Nephron progenitor cell (in vitro differentiated cells): ENCODE measurements at regions not wholly inside any gene's neighbourhood (a gene's known extent, or its start where the extent isn't known, plus 50 kb on each side); places are given as distances from the start of the nearest gene placed in this dataset.

Experiments used
- DNase-seq: peaks from one replicate; pipeline ENCODE4 v3.0.0; 2021
- H3K27ac Mint-ChIP-seq: 2 replicates; pipeline ENCODE4 v1.8.0; 2021; ENCODE audit warnings: mild to moderate bottlenecking, moderate library complexity, mixed read lengths
- H3K27me3 Mint-ChIP-seq: 2 replicates; pipeline ENCODE4 v1.8.0; 2021; ENCODE audit warnings: mild to moderate bottlenecking, low read depth, mixed read lengths; ENCODE audit not compliant: poor library complexity
- H3K36me3 Mint-ChIP-seq: 2 replicates; pipeline ENCODE4 v1.8.0; 2021; ENCODE audit warnings: low read depth, mixed read lengths
- H3K4me1 Mint-ChIP-seq: 2 replicates; pipeline ENCODE4 v1.8.0; 2021; ENCODE audit warnings: mixed read lengths
- H3K4me3 Mint-ChIP-seq: 2 replicates; pipeline ENCODE4 v1.8.0; 2021; ENCODE audit warnings: mild to moderate bottlenecking, moderate library complexity, mixed read lengths
- H3K9me3 Mint-ChIP-seq: 2 replicates; pipeline ENCODE4 v1.8.0; 2021; ENCODE audit warnings: mild to moderate bottlenecking, moderate library complexity, mixed read lengths
- CTCF ChIP-seq: fragments of 200-600 bp; sonication (generic); IDR thresholded peaks from 2 replicates; pipeline ENCODE4 v1.5.0; 2021; ENCODE audit warnings: antibody characterized with exemption

- peaks cover 59% of the 10 kb centered on the region for H3K4me1 Mint-ChIP-seq
- no peaks in the 10 kb centered on the region for H3K9me3 Mint-ChIP-seq
- H3K4me3 Mint-ChIP-seq: peak overlapping the region; percentile 68
- peak; percentile 15 for DNase-seq
- no peaks in the 10 kb centered on the region for H3K27me3 Mint-ChIP-seq
- H3K27ac Mint-ChIP-seq: no peak overlapping the region
- no peak for TF ChIP-seq CTCF
- H3K36me3 Mint-ChIP-seq: no peaks in the 10 kb centered on the region
These were observed 200.2 kb downstream of the EXOC5 start for GRCh38 chr14:57068511-57068910.

DNA sequence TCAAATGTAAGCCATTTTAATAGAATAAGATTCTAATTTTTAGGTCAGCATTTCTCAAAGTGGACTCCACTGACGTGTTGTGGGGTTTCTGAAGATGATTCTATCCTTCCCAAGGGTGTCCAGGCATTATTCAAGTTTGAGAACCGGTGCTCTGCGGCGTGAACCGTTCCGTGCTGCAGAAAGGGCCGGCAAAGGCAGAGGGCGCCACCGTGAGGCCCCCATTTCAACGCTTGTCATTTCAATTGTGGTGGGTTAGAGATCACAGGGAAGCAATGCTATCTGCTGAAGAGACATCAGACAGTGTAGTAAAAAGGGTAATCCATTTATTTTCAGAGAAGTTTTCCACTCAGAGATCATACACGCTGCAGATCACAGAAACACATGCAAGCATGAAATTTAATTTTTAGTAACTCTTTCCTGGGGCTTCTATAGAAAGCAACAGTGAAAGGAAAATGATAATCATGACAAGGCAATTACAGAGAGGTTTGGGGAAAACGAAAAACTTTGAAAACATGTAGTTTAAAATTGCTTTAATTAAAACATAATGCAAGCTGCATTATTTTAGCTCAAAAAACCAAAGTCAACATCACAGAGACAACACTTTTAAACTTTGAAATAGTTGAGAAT lies 201.7 kb downstream of the EXOC5 start:
- no peak overlapping the region for H3K4me3 Mint-ChIP-seq
- DNase-seq: peak; percentile 71
- no peaks in the 10 kb centered on the region for H3K36me3 Mint-ChIP-seq
- no peaks in the 10 kb centered on the region for H3K9me3 Mint-ChIP-seq
- peaks cover 71% of the 10 kb centered on the region for H3K4me1 Mint-ChIP-seq
- H3K27me3 Mint-ChIP-seq: peaks cover 3% of the 10 kb centered on the region
- H3K27ac Mint-ChIP-seq: no peak overlapping the region
- peak; percentile 72 for TF ChIP-seq CTCF

DNA sequence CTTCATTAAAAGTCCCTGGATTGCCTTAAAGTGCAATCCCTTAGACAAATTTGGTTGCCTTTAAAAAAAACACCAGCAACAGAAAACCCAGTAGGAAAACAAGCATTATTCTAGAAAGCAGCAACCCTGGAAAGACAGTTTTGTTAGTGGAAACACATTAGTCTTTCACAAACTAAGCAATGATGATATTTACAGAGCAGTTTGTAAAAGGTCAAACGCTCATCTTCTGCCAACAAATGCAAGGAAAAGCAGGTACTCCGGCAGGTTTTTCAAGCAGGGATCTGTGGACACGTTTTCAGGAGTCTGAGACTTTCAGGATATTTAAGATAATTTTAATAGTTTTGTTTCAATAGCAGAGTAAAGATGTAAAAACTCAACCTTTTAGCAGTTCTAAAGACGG lies 202.2 kb downstream of the EXOC5 start:
- H3K4me1 Mint-ChIP-seq: peaks cover 77% of the 10 kb centered on the region
- no peaks in the 10 kb centered on the region for H3K36me3 Mint-ChIP-seq

DNA sequence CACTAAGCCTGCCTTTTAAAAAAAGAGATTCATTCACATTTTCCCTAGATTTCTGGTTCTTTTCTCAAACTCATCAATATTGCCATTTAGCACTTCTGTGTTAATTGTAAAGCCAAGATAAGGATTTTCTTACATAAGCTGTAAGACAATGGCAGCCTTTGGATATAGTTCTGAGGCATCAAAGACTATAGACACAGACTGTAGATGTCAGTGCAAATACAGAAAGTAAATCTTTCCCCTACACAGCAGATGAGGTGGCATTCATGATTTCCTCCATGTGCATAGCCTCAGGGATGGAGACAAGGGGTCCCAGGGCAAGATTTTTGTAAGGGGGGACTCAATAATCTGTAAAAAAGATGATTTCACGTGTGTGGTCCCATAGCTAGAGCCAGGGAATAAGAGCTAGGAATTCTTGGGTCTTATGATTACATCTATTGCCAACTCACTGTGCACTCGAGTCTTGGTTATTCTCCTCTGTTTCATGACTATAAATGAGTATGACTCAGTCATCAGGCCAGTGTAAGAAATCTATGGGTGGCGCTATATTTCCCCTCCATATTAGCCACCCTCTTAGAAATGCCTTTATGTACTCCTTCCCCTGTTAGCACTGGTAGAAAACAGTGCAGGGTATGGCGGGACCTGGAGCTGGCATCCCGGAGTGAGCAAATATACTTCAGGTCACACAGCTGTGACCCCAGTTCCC lies 207.5 kb downstream of the EXOC5 start:
- H3K4me1 Mint-ChIP-seq: peaks cover 80% of the 10 kb centered on the region
- H3K27ac Mint-ChIP-seq: peak overlapping the region; percentile 88
- H3K4me3 Mint-ChIP-seq: no peak overlapping the region
- H3K27me3 Mint-ChIP-seq: peaks cover 3% of the 10 kb centered on the region
- no peaks in the 10 kb centered on the region for H3K9me3 Mint-ChIP-seq
- DNase-seq: no peak
- H3K36me3 Mint-ChIP-seq: no peaks in the 10 kb centered on the region
- no peak for TF ChIP-seq CTCF

More for the DNA sequence above, 202.2 kb downstream of the EXOC5 start:
- DNase-seq: no peak
- H3K27me3 Mint-ChIP-seq: peaks cover 3% of the 10 kb centered on the region
- no peaks in the 10 kb centered on the region for H3K9me3 Mint-ChIP-seq
- TF ChIP-seq CTCF: no peak
- no peak overlapping the region for H3K4me3 Mint-ChIP-seq
- H3K27ac Mint-ChIP-seq: no peak overlapping the region

DNA sequence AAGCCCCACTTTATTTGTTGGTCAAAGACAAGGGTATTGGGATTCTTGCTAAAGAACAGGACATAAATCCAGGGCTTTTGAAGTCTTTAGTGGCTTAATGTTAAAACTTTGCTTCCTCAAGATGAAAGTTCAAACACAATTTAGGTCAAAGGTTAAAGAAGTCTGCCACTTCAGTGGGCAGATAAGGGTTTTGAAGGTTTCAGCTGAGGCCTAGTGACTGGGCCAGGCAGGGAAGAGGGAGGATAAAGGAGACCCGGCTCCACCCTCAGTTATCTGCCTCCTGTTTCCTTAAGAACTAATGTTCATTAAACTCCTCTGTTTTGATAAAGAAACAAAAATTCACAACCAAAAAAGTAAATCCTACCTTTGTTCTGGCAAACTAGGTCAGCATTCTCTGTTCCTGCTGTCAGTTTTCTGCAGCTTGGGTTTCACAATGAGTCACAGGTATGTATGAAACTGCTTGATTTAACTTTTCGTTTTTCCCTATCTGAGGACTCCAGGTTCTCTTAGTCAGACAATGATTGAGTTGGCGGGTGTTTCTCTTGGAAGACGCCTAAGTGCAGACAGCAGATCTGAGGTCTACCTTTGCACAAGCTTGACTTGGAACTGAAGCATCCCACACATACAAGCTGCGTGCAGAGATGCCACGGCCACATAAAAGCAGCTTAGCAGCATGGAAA lies 208.3 kb downstream of the EXOC5 start:
- H3K27ac Mint-ChIP-seq: peak overlapping the region; percentile 88
- peak overlapping the region; percentile 23 for H3K4me3 Mint-ChIP-seq
- peaks cover 76% of the 10 kb centered on the region for H3K4me1 Mint-ChIP-seq
- no peak for DNase-seq
- peaks cover 3% of the 10 kb centered on the region for H3K27me3 Mint-ChIP-seq
- peaks cover 1% of the 10 kb centered on the region for H3K36me3 Mint-ChIP-seq
- no peak for TF ChIP-seq CTCF
- peaks cover 6% of the 10 kb centered on the region for H3K9me3 Mint-ChIP-seq
